HL-60 (cell line): ENCODE measurements at regions not wholly inside any gene's neighbourhood (a gene's known extent, or its start where the extent isn't known, plus 50 kb on each side); places are given as distances from the start of the nearest gene placed in this dataset.

Experiments
- DNase-seq, 2 experiments: peaks; one replicate each; pipeline ENCODE4 v3.0.0-alpha.2; 2010 to 2020; ENCODE audit warnings: low read depth in 1 of 2, low spot score in 1 of 2
- H3K27ac ChIP-seq: fragments of 250-450 bp; sonication (Bioruptor Pico); replicated peaks from 2 replicates; pipeline ENCODE4 v1.5.1; 2020; ENCODE audit warnings: mild to moderate bottlenecking, moderate library complexity
- H3K27me3 ChIP-seq: fragments of 250-450 bp; sonication (Bioruptor Pico); 2 replicates; pipeline ENCODE4 v1.5.1; 2021; ENCODE audit warnings: mild to moderate bottlenecking, moderate library complexity; ENCODE audit not compliant: insufficient read depth, poor library complexity, severe bottlenecking
- H3K4me3 ChIP-seq: replicated peaks from 2 replicates; pipeline ENCODE4 v1.5.1; 2011; ENCODE audit warnings: mild to moderate bottlenecking, control low read depth, low read length; ENCODE audit not compliant: insufficient read depth
- CTCF ChIP-seq: IDR thresholded peaks from one replicate; pipeline ENCODE4 v1.5.1; 2011; ENCODE audit warnings: low read length, control low read depth, inconsistent platforms; ENCODE audit not compliant: insufficient read depth
- GABPA ChIP-seq: IDR thresholded peaks from 2 replicates; pipeline ENCODE4 v1.6.1; 2012; ENCODE audit warnings: low read depth
- POLR2AphosphoS5 ChIP-seq: IDR thresholded peaks from 2 replicates; pipeline ENCODE4 v1.6.1; 2012; ENCODE audit warnings: low read depth
- REST ChIP-seq: IDR thresholded peaks from 2 replicates; pipeline ENCODE4 v1.6.1; 2012; ENCODE audit warnings: low read depth; ENCODE audit not compliant: insufficient replicate concordance
- SPI1 ChIP-seq: IDR thresholded peaks from 2 replicates; pipeline ENCODE4 v1.6.1; 2012; ENCODE audit warnings: low read depth, mild to moderate bottlenecking, borderline replicate concordance

- Histone ChIP-seq H3K4me3 (no peak overlapping the region), H3K27me3 (no peaks in the 10 kb centered on the region), H3K27ac (no peak overlapping the region)
- no peak for DNase-seq
- TF ChIP-seq SPI1: no peak
- TF ChIP-seq CTCF: no peak
- TF ChIP-seq REST: no peak
- TF ChIP-seq GABPA: no peak
- no peak for TF ChIP-seq POLR2AphosphoS5
Measured at GRCh38 chr17:77489239-77489892, 348.6 kb downstream of the SEC14L1 start.

- no peaks in the 10 kb centered on the region for H3K27me3 ChIP-seq
- no peak overlapping the region for H3K4me3 ChIP-seq
- no peak for TF ChIP-seq GABPA
- no peak for TF ChIP-seq CTCF
- TF ChIP-seq POLR2AphosphoS5: no peak
- TF ChIP-seq REST: no peak
- TF ChIP-seq SPI1: no peak
- H3K27ac ChIP-seq: no peak overlapping the region
- DNase-seq: no peak
Measured at GRCh38 chr17:77489893-77490255, 349.1 kb downstream of the SEC14L1 start.

GRCh38 chr17:77490361-77491183, 349.8 kb downstream of the SEC14L1 start:
- TF ChIP-seq SPI1 (no peak), CTCF (no peak), POLR2AphosphoS5 (no peak), REST (no peak), GABPA (no peak)
- no peak overlapping the region for H3K27ac ChIP-seq
- no peak for DNase-seq

More at GRCh38 chr17:77490361-77491183, 349.8 kb downstream of the SEC14L1 start:
- Histone ChIP-seq H3K27me3 (no peaks in the 10 kb centered on the region), H3K4me3 (no peak overlapping the region)
